Erythroblast (primary cell): ENCODE measurements at regions not wholly inside any gene's neighbourhood (a gene's known extent, or its start where the extent isn't known, plus 50 kb on each side); places are given as distances from the start of the nearest gene placed in this dataset.

Source experiments
- GATA1 ChIP-seq: IDR thresholded peaks from 2 replicates; pipeline ENCODE4 v1.6.1; 2011; ENCODE audit warnings: low read depth, mild to moderate bottlenecking, control low read depth, low read length, moderate library complexity
- POLR2A ChIP-seq: IDR thresholded peaks from 2 replicates; pipeline ENCODE4 v1.6.1; 2011; ENCODE audit warnings: mild to moderate bottlenecking, low read length

DNA sequence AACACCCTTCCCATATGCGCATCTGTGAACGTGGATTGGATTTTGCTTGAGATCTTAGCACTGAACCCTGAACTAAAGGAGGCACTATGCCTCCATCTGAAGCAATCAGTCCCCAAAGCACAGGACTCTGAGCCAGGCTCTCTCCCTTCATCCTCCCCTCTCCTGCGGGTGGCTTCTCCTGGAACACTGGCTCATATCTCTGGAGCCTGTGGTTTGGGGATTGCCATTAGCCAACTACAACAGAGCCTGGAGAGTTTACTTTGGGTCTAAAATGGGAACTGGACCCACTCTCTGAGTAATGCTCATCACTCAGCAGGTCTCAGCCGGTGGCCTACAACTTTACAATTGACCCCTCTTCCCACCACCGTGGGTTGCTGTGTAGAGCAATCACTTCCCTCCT lies 190.8 kb upstream of the HES1 start:
- no peak for TF ChIP-seq POLR2A
- no peak for TF ChIP-seq GATA1
